ENCODE measurements at regions not wholly inside any gene's neighbourhood (a gene's known extent, or its start where the extent isn't known, plus 50 kb on each side); places are given as distances from the start of the nearest gene placed in this dataset.

DNA sequence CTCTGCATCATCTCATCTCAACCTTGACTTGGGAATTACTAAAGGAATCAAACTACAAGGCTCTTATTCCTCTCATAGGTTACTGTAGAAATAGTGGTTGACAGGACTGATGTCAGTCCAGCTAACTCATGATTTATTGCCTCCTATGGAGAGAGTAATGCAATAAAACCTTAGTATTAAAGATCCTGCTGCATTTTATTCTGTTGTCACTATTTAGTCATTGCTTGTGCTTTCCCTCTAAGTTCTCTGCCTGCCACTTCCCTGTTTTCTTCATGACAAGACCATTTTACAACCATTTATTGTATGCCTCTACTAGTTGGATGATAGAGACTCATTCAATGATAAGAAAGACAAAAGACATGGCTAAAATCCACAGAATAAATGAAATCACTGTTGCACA, 134.1 kb upstream of the GRM7 start:
- Mint-ChIP-seq H3K9me3 (ENCODE audit: unreplicated experiment) (peaks cover 3% of the 10 kb centered on the region), H3K36me3 (ENCODE audit: low read depth, unreplicated experiment) (no peaks in the 10 kb centered on the region), H3K27me3 (ENCODE audit: unreplicated experiment) (peaks cover 2% of the 10 kb centered on the region), H3K4me3 (ENCODE audit: unreplicated experiment) (no peak overlapping the region), H3K27ac (ENCODE audit: unreplicated experiment) (no peak overlapping the region), H3K4me1 (ENCODE audit: unreplicated experiment) (no peaks in the 10 kb centered on the region)
- no peak for TF ChIP-seq CTCF (IDR thresholded peaks at IDR 0.05; ENCODE audit: unreplicated experiment)
- no peak for DNase-seq (ENCODE audit: low spot score)

- H3K4me3 Mint-ChIP-seq (ENCODE audit: unreplicated experiment), result no peak overlapping the region
- peaks cover 11% of the 10 kb centered on the region for H3K9me3 Mint-ChIP-seq (ENCODE audit: unreplicated experiment)
- H3K27me3 Mint-ChIP-seq (ENCODE audit: unreplicated experiment), result peaks cover 2% of the 10 kb centered on the region
- no peaks in the 10 kb centered on the region for H3K36me3 Mint-ChIP-seq (ENCODE audit: low read depth, unreplicated experiment)
- no peak for TF ChIP-seq CTCF (IDR thresholded peaks at IDR 0.05; ENCODE audit: unreplicated experiment)
- DNase-seq (ENCODE audit: low spot score), result no peak
- no peaks in the 10 kb centered on the region for H3K4me1 Mint-ChIP-seq (ENCODE audit: unreplicated experiment)
- H3K27ac Mint-ChIP-seq (ENCODE audit: unreplicated experiment), result no peak overlapping the region
Measured at GRCh38 chr3:6732807-6733206, 128.1 kb upstream of the GRM7 start.

DNA sequence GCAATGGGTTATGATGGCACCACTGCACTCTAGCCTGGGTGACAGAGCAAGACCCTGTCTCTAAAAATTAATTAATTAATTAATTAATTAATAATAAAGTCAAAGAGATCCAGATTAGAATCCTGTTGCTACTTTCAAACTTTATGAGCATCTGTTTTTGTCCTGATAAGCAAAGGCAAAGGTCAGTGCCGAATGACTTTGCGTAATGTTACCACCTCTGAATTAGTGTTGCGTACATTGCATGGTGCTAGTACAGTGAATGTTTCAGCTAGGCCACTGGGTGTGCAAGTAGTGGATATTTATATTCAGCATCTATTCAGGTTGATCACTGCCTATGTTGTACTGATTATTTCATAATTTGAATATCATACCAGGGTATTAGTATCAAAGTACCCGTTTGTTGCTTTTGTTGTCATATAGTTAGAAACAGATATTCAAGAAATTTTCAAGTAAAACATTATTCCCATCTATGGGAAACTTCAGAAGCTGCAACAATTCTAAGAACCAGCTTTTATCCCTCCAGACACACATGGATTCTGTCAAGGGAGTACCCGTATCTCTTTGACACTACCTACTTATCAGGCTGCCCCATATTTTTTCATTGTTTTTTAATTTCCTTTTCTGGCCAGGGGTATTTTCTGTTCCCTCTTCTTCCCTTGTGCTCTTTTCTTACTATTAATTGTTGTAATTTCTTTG, 127.1 kb upstream of the GRM7 start:
- no peaks in the 10 kb centered on the region for H3K4me1 Mint-ChIP-seq (ENCODE audit: unreplicated experiment)
- H3K9me3 Mint-ChIP-seq (ENCODE audit: unreplicated experiment), result peaks cover 11% of the 10 kb centered on the region

DNA sequence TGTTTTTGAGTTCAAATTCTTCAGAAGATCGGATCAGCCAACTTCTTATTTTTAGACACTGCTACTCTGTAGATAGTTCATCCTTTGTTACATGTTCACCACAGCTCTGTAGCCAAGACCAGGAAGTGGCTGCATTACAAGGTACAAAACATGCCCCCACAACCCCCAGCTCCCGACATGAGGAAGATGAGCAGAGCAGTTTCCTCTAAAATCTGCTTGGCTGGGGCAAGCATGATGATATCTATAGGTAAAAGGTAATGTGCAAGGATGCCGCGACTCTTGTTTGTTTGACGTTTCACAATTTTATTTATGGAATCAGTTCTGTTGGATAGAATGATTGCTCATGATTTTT, 126.5 kb upstream of the GRM7 start:
- DNase-seq (ENCODE audit: low spot score), result no peak
- H3K4me3 Mint-ChIP-seq (ENCODE audit: unreplicated experiment), result no peak overlapping the region
- H3K36me3 Mint-ChIP-seq (ENCODE audit: low read depth, unreplicated experiment), result no peaks in the 10 kb centered on the region
- no peak overlapping the region for H3K27ac Mint-ChIP-seq (ENCODE audit: unreplicated experiment)
- peaks cover 10% of the 10 kb centered on the region for H3K9me3 Mint-ChIP-seq (ENCODE audit: unreplicated experiment)
- peaks cover 4% of the 10 kb centered on the region for H3K27me3 Mint-ChIP-seq (ENCODE audit: unreplicated experiment)
- no peak for TF ChIP-seq CTCF (IDR thresholded peaks at IDR 0.05; ENCODE audit: unreplicated experiment)
- peaks cover 2% of the 10 kb centered on the region for H3K4me1 Mint-ChIP-seq (ENCODE audit: unreplicated experiment)

More for the DNA sequence above, 127.1 kb upstream of the GRM7 start:
- Mint-ChIP-seq H3K27me3 (ENCODE audit: unreplicated experiment) (peaks cover 2% of the 10 kb centered on the region), H3K27ac (ENCODE audit: unreplicated experiment) (no peak overlapping the region), H3K4me3 (ENCODE audit: unreplicated experiment) (no peak overlapping the region), H3K36me3 (ENCODE audit: low read depth, unreplicated experiment) (no peaks in the 10 kb centered on the region)
- no peak for TF ChIP-seq CTCF (IDR thresholded peaks at IDR 0.05; ENCODE audit: unreplicated experiment)
- no peak for DNase-seq (ENCODE audit: low spot score)

- Mint-ChIP-seq H3K9me3 (ENCODE audit: unreplicated experiment) (peaks cover 8% of the 10 kb centered on the region), H3K4me1 (ENCODE audit: unreplicated experiment) (peaks cover 2% of the 10 kb centered on the region), H3K27ac (ENCODE audit: unreplicated experiment) (no peak overlapping the region), H3K4me3 (ENCODE audit: unreplicated experiment) (no peak overlapping the region), H3K36me3 (ENCODE audit: low read depth, unreplicated experiment) (no peaks in the 10 kb centered on the region), H3K27me3 (ENCODE audit: unreplicated experiment) (peaks cover 2% of the 10 kb centered on the region)
- TF ChIP-seq CTCF (IDR thresholded peaks at IDR 0.05; ENCODE audit: unreplicated experiment), result no peak
- DNase-seq (ENCODE audit: low spot score), result no peak
Measured at GRCh38 chr3:6736836-6737629, 123.9 kb upstream of the GRM7 start.
